OCI-LY1 (cell line): ENCODE measurements at regions not wholly inside any gene's neighbourhood (a gene's known extent, or its start where the extent isn't known, plus 50 kb on each side); places are given as distances from the start of the nearest gene placed in this dataset.

ENCODE experiments used
- H2AFZ ChIP-seq: fragments of 200-600 bp; sonication (generic), shearing (Covaris generic); 2 replicates; pipeline ENCODE4 v1.6.0; 2014; ENCODE audit warnings: antibody characterized with exemption, mild to moderate bottlenecking, low read length
- H3F3A ChIP-seq: fragments of 200-600 bp; sonication (generic), shearing (Covaris generic); 2 replicates; pipeline ENCODE4 v1.6.0; 2014; ENCODE audit warnings: mild to moderate bottlenecking, antibody characterized with exemption, low read length, moderate library complexity; ENCODE audit not compliant: insufficient read depth
- H3K27ac ChIP-seq: fragments of 200-600 bp; sonication (generic); 2 replicates; pipeline ENCODE4 v1.5.1; 2014; ENCODE audit warnings: low read length, mixed run types, mild to moderate bottlenecking, low read depth; ENCODE audit not compliant: poor library complexity, severe bottlenecking
- H3K27me3 ChIP-seq: fragments of 200-600 bp; sonication (generic); 2 replicates; pipeline ENCODE4 v1.6.0; 2014; ENCODE audit warnings: antibody characterized with exemption, mild to moderate bottlenecking, low read length, moderate library complexity; ENCODE audit not compliant: insufficient read depth
- H3K36me3 ChIP-seq: fragments of 200-600 bp; sonication (generic); 2 replicates; pipeline ENCODE4 v1.6.1; 2014; ENCODE audit warnings: mild to moderate bottlenecking, antibody characterized with exemption, low read length, moderate library complexity, mixed read lengths; ENCODE audit not compliant: insufficient read depth
- H3K4me1 ChIP-seq: fragments of 200-600 bp; sonication (generic); 2 replicates; pipeline ENCODE4 v1.5.1; 2014; ENCODE audit warnings: mild to moderate bottlenecking, low read length, moderate library complexity; ENCODE audit not compliant: insufficient read depth, severe bottlenecking
- H3K4me2 ChIP-seq: fragments of 200-600 bp; sonication (generic), shearing (Covaris generic); 2 replicates; pipeline ENCODE4 v1.6.1; 2014; ENCODE audit warnings: low read length
- H3K4me3 ChIP-seq: fragments of 200-600 bp; sonication (generic); 2 replicates; pipeline ENCODE4 v1.5.1; 2014; ENCODE audit warnings: low read length, low read depth, mild to moderate bottlenecking, mixed read lengths; ENCODE audit not compliant: poor library complexity, severe bottlenecking
- H3K79me2 ChIP-seq: fragments of 200-600 bp; shearing (Covaris generic); 2 replicates; pipeline ENCODE4 v1.6.1; 2016; ENCODE audit warnings: mixed run types, low read length, mixed read lengths; ENCODE audit not compliant: insufficient read depth
- H3K9ac ChIP-seq: fragments of 200-600 bp; sonication (generic), shearing (Covaris generic); 2 replicates; pipeline ENCODE4 v1.6.1; 2014; ENCODE audit warnings: mild to moderate bottlenecking, low read length, mixed read lengths
- H3K9me2 ChIP-seq: fragments of 200-600 bp; sonication (generic), shearing (Covaris generic); 2 replicates; pipeline ENCODE4 v1.6.1; 2014; ENCODE audit warnings: low read depth, mild to moderate bottlenecking, low read length, mixed read lengths
- H3K9me3 ChIP-seq: fragments of 200-600 bp; shearing (Covaris generic); 2 replicates; pipeline ENCODE4 v1.6.1; 2014; ENCODE audit warnings: low read length, mixed read lengths
- H4K20me1 ChIP-seq: fragments of 200-600 bp; sonication (generic), shearing (Covaris generic); 2 replicates; pipeline ENCODE4 v1.6.0; 2016; ENCODE audit warnings: mild to moderate bottlenecking, low read length; ENCODE audit not compliant: insufficient read depth
- CTCF ChIP-seq: fragments of 200-600 bp; sonication (generic), shearing (Covaris generic); IDR thresholded peaks from 2 replicates; pipeline ENCODE4 v1.5.1; 2017; ENCODE audit warnings: mild to moderate bottlenecking, antibody characterized with exemption, low read length, moderate library complexity, mixed read lengths
- EZH2 ChIP-seq: fragments of 200-600 bp; sonication (generic), shearing (Covaris generic); IDR thresholded peaks from 2 replicates; pipeline ENCODE4 v1.8.0; 2017; ENCODE audit warnings: borderline replicate concordance, mixed run types, mild to moderate bottlenecking, antibody characterized with exemption, low read length, moderate library complexity, mixed read lengths

- H3K4me1 ChIP-seq: no peaks in the 10 kb centered on the region
- no peak overlapping the region for H3K4me3 ChIP-seq
- H3K9me3 ChIP-seq: no peaks in the 10 kb centered on the region
- no peaks in the 10 kb centered on the region for H3F3A ChIP-seq
- no peak overlapping the region for H3K9ac ChIP-seq
- H3K4me2 ChIP-seq: no peak overlapping the region
- no peaks in the 10 kb centered on the region for H4K20me1 ChIP-seq
- H3K27me3 ChIP-seq: peaks cover 4% of the 10 kb centered on the region; the same call in 1 of the 2 replicates
- H3K79me2 ChIP-seq: no peaks in the 10 kb centered on the region
- no peaks in the 10 kb centered on the region for H3K36me3 ChIP-seq
- no peaks in the 10 kb centered on the region for H3K9me2 ChIP-seq
- no peak overlapping the region for H2AFZ ChIP-seq
- H3K27ac ChIP-seq: no peak overlapping the region
- no peak for TF ChIP-seq EZH2
- TF ChIP-seq CTCF: no peak
These were observed 142.4 kb upstream of the RIPOR2 start for GRCh38 chr6:25078141-25078540.

- no peaks in the 10 kb centered on the region for H3K9me3 ChIP-seq
- TF ChIP-seq EZH2 (no peak), CTCF (no peak)
- H2AFZ ChIP-seq: no peak overlapping the region
- H3K4me3 ChIP-seq: no peak overlapping the region
- H3K79me2 ChIP-seq: no peaks in the 10 kb centered on the region
- H3K36me3 ChIP-seq: no peaks in the 10 kb centered on the region
- H3K9ac ChIP-seq: no peak overlapping the region
- no peak overlapping the region for H3K4me2 ChIP-seq
- no peaks in the 10 kb centered on the region for H3F3A ChIP-seq
- H4K20me1 ChIP-seq: no peaks in the 10 kb centered on the region
- H3K27ac ChIP-seq: no peak overlapping the region
- peaks cover 4% of the 10 kb centered on the region; the same call in 1 of the 2 replicates for H3K27me3 ChIP-seq
- no peaks in the 10 kb centered on the region for H3K9me2 ChIP-seq
- H3K4me1 ChIP-seq: no peaks in the 10 kb centered on the region
These were observed 148.2 kb upstream of the RIPOR2 start for GRCh38 chr6:25083784-25084507.

GRCh38 chr6:25084508-25084833 lies 148.7 kb upstream of the RIPOR2 start:
- Histone ChIP-seq H3K79me2 (no peaks in the 10 kb centered on the region), H2AFZ (no peak overlapping the region), H3K4me1 (no peaks in the 10 kb centered on the region), H3F3A (no peaks in the 10 kb centered on the region), H3K36me3 (no peaks in the 10 kb centered on the region), H3K4me2 (no peak overlapping the region), H3K9me3 (no peaks in the 10 kb centered on the region), H3K9me2 (no peaks in the 10 kb centered on the region), H3K27me3 (peaks cover 4% of the 10 kb centered on the region; the same call in 1 of the 2 replicates), H4K20me1 (no peaks in the 10 kb centered on the region), H3K27ac (no peak overlapping the region), H3K9ac (no peak overlapping the region), H3K4me3 (no peak overlapping the region)
- TF ChIP-seq EZH2: no peak
- no peak for TF ChIP-seq CTCF
